GM12873 (cell line): ENCODE measurements at regions not wholly inside any gene's neighbourhood (a gene's known extent, or its start where the extent isn't known, plus 50 kb on each side); places are given as distances from the start of the nearest gene placed in this dataset.

Experiments
- TF ChIP-seq, protein P1 (sequence below): IDR thresholded peaks from 2 replicates; pipeline ENCODE4 v1.5.1; 2012; ENCODE audit warnings: low read depth, mild to moderate bottlenecking, moderate library complexity, low read length, control low read depth; ENCODE audit not compliant: insufficient read depth; ENCODE audit errors: missing control alignments

DNA sequence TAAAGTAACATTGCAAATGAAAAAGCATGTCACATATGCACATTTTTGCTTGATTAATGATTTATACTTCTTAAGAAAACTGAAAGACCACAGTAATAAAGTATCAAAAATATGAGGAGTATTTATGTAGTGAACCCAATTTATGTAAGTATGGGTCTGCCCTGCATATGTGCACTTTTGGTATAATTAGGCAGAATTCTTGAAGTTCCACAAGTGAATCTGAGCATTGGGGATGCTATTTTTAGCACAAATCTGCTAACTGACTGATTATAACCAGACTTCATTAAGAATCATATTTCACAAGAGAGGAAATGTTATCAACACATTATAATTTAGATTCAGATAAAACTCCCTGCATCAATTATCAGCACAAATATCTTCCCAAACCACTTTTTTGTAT is 407.1 kb upstream of the LRRC4C start:
- TF ChIP-seq, protein P1, sequence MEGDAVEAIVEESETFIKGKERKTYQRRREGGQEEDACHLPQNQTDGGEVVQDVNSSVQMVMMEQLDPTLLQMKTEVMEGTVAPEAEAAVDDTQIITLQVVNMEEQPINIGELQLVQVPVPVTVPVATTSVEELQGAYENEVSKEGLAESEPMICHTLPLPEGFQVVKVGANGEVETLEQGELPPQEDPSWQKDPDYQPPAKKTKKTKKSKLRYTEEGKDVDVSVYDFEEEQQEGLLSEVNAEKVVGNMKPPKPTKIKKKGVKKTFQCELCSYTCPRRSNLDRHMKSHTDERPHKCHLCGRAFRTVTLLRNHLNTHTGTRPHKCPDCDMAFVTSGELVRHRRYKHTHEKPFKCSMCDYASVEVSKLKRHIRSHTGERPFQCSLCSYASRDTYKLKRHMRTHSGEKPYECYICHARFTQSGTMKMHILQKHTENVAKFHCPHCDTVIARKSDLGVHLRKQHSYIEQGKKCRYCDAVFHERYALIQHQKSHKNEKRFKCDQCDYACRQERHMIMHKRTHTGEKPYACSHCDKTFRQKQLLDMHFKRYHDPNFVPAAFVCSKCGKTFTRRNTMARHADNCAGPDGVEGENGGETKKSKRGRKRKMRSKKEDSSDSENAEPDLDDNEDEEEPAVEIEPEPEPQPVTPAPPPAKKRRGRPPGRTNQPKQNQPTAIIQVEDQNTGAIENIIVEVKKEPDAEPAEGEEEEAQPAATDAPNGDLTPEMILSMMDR, result no peak

DNA sequence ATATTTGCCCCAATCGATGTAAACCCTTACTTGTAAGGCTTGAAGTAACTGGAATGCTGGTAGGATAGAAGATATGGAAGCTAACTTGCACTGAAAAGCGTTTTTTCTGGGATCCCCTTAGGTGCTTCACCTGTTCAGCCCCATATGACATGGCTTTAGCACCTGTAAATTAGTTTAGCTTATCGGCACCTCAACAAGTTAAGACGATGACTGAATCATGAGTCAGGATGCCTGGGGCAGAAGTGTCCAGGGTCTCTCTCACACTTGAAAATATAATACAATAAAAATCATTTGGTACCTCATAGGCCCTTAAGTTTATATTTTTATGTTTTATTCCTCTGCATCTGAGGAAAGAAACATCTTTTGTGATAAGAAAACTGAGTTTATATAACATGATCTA is 409.2 kb upstream of the LRRC4C start:
- TF ChIP-seq, protein P1, result no peak

DNA sequence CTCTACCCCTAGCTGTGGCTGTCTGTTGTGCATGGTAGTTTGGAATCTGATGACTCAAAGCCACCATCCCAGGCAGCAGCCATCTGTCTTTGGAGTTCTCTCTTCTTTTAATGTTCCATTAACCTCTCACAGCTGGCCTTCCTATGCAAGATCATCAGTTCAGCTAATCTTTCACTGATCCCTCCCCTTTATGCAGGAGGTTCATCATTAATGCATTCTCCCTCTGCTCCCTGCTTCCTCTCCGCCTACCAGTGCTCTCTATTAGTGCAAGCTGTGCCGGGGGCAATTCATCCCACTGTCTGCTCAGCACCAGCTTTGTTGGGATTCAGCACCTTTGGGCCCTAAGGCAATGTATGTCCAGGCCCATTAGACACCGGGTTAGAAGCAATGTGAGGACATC is 413.0 kb upstream of the LRRC4C start:
- TF ChIP-seq, protein P1, result no peak

DNA sequence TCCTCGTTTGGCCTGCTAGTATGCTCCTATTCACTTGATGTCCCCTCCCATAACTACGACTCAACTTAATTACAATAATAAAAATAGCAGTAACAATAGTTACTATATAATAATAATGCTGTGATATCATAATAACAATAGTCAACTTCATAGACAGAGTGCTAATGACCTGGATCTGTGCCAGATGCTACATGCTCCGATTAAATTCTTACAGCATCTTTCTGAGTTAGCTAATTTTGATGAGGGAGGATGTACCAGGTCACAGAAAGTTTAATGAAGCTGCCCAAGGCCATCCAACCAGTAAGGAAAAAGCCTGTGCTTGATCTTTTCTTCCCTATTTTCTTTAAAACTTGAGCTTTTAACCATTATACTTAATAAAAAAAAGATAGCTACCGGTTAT is 413.4 kb upstream of the LRRC4C start:
- TF ChIP-seq, protein P1, result no peak

DNA sequence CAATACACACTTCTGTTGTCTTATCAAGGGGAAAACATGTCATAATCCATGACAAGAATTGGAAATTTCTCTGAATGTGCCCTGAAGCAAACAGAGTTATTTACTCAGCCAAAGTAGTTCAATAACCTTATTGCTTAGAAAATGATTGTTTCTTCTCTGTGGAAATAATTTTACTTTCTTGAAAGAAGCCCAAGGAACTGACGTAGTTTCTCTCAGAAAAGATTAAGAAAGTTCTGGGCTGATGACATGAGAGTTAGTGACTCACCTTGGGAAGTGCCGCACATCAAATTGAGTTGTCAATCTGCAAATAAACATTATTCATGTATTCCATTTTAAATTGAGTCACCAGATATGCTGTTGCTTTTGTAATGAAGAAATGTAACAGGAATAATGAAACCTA is 418.6 kb upstream of the LRRC4C start:
- TF ChIP-seq, protein P1, result no peak

DNA sequence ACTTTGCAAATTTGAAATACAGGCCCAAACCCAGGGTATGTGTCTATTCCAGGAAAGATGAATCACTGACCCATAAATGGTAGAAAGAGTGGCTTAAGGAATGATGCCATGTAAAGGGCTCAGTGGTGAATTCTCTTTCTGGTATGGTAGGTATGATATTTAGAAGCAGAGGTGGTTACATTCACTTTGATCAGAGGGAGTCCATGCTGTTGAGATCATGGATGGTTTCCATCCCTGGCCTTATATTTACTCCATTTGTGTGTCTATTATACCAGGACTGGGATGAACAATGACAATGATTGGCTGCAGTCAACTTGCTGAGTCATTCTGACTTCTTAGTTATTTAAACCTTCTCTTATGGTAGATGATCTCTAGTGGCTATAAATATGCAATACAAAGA is 419.8 kb upstream of the LRRC4C start:
- TF ChIP-seq, protein P1, result no peak

DNA sequence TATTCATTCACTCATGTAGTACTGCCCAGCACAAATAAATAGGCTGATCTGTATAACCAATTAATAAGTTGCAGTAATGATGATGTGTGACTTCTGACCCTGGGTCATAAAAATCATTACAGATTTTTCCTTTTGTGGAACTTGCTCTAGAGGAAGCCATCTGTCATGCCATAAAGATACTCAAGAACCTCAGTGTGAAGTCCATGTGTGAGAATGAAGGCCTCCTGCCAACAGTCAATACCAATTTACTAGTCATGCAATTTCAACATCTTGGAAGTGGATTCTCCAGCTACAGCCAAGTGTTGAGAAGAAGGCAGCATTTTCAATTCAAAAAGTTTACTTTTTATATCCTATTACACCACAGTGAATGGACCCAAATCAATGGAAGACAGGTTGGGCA is 435.6 kb upstream of the LRRC4C start:
- TF ChIP-seq, protein P1, result no peak

DNA sequence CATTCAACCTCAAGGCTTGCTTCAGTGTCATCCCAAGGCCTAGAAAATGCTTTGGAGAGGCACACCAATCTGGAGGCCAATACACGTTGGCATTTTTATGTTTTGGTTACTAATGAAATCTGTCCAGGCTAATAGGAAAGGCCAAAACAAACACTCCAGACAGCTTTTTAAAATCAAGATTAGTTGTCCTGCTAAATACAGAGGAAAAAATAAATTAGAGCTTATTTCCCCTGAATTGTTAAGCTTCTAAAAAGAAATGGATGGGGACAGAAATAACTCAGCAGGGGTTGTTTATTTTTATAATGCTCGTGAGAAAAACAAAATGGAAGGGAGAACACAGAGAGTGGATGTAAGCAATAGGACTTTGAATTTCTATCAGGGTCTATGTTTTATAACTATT is 438.5 kb upstream of the LRRC4C start:
- TF ChIP-seq, protein P1, result no peak
